ENCODE measurements at regions not wholly inside any gene's neighbourhood (a gene's known extent, or its start where the extent isn't known, plus 50 kb on each side); places are given as distances from the start of the nearest gene placed in this dataset.

GRCh38 chr2:236998758-236999157 is 86.9 kb upstream of the COPS8 start:
- CTCF ChIA-PET (ENCODE audit: low intra/inter-chr PET ratio, low total read pairs), result no interaction called here
- no peak for FAIRE-seq
- Histone ChIP-seq H3K36me3 (replicated peaks in 1 of 2; ENCODE audit: control insufficient read depth in 1 of 2, insufficient read depth in 2 of 2, low read length in 2 of 2) (no peaks in the 10 kb centered on the region), H3K27me3 (ENCODE audit: control insufficient read depth in 1 of 2, insufficient read depth in 2 of 2, low read length in 2 of 2) (peaks cover 2 to 6% of the 10 kb centered on the region in 2 experiments; a peak in 2 of 5 replicates), H3K9ac (ENCODE audit: insufficient read depth, low read depth, low read length) (no peak overlapping the region), H3K4me1 (ENCODE audit: insufficient read depth, low read length) (no peaks in the 10 kb centered on the region), H2AFZ (ENCODE audit: low read length) (no peak overlapping the region), H3K79me2 (ENCODE audit: insufficient read depth, low read length) (no peaks in the 10 kb centered on the region), H4K20me1 (ENCODE audit: insufficient read depth, low read length) (no peaks in the 10 kb centered on the region), H3K27ac (ENCODE audit: extremely low read length, insufficient read depth, low read length) (no peak overlapping the region), H3K9me3 (ENCODE audit: low read length) (no peaks in the 10 kb centered on the region), H3K4me3 (replicated peaks in 1 of 3; ENCODE audit: insufficient read depth in 1 of 3, low read depth in 2 of 3, low read length in 3 of 3) (no peak overlapping the region), H3K4me2 (ENCODE audit: low read depth, low read length) (no peak overlapping the region)
- intact Hi-C loops (cut with micrococcal nuclease; ENCODE audit: unreplicated experiment), result no loop called here
- WGBS (ENCODE audit: low lambda C conversion rate), result 38% methylated on average over 5 of the region's 5 CpGs
- TF ChIP-seq ATRX (CRISPR knock-in tag; IDR thresholded peaks at IDR 0.05; ENCODE audit: borderline replicate concordance), result no peak
- no peak for TF ChIP-seq FUBP1 (CRISPR knock-in tag; IDR thresholded peaks at IDR 0.05; ENCODE audit: borderline replicate concordance)
- no peak for TF ChIP-seq FOXA1 (IDR thresholded peaks at IDR 0.05)
- TF ChIP-seq FOXA1 (CRISPR knock-in tag; IDR thresholded peaks at IDR 0.05), result no peak
- TF ChIP-seq ZNF280B (CRISPR knock-in tag; IDR thresholded peaks at IDR 0.05; ENCODE audit: borderline replicate concordance), result no peak
- no peak for TF ChIP-seq SATB2 (CRISPR knock-in tag; IDR thresholded peaks at IDR 0.05)
- no peak for TF ChIP-seq CREBL2 (CRISPR knock-in tag; IDR thresholded peaks at IDR 0.05; ENCODE audit: borderline replicate concordance)
- no peak for TF ChIP-seq ZNF101 (CRISPR knock-in tag; IDR thresholded peaks at IDR 0.05; ENCODE audit: borderline replicate concordance, low read depth)
- TF ChIP-seq HNRNPK (IDR thresholded peaks at IDR 0.05; ENCODE audit: low read depth, low read length, poor library complexity, severe bottlenecking), result no peak
- POLR2A ChIA-PET, result no interaction called here
- DNase-seq (ENCODE audit: low spot score), result no peak
- BruUV-seq (replicated peaks), result no TSS peak
- ATAC-seq, result no peak
- in situ Hi-C loops (cut with HindIII; ENCODE audit: extremely low pct_ligation_motif_present, low pct_unique_long_range_greater_than_20kb), result no loop called here

Measured in HepG2 (cell line).